ENCODE measurements at regions not wholly inside any gene's neighbourhood (a gene's known extent, or its start where the extent isn't known, plus 50 kb on each side); places are given as distances from the start of the nearest gene placed in this dataset.

DNA sequence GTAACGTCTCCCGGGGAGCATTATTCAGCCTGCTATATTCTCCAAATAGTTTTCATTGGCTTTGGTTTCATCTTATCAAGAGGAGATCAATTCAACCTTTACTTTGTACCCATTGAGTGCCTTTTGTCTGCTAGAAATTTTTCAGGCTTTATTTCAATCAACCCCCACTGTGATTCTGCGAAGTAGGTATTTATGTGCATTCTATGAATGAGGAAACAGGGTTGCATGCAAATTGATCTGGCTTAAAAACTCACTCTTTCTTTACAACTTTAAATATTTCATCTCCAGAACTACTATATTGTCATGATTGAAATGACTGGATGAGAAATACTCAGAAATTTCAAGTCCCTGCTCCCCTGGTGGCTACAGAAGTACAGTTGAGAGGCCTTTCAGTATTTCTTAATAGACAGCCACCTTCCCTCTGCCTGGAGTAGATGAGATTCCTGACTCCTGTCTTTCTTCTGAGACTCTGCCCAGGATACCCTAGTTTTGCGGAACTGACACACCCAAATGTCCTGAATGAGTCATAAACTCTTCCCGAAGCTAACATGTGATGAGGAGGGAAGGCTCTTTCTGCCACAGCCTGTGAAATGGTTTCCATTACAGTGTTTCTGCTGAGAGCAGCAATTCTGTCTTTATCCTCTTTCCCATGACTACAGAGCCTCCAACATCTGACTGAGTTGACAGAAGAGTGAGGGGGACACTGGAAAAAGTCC is 52.6 kb upstream of the TNC start:
- TF ChIP-seq, protein P1, sequence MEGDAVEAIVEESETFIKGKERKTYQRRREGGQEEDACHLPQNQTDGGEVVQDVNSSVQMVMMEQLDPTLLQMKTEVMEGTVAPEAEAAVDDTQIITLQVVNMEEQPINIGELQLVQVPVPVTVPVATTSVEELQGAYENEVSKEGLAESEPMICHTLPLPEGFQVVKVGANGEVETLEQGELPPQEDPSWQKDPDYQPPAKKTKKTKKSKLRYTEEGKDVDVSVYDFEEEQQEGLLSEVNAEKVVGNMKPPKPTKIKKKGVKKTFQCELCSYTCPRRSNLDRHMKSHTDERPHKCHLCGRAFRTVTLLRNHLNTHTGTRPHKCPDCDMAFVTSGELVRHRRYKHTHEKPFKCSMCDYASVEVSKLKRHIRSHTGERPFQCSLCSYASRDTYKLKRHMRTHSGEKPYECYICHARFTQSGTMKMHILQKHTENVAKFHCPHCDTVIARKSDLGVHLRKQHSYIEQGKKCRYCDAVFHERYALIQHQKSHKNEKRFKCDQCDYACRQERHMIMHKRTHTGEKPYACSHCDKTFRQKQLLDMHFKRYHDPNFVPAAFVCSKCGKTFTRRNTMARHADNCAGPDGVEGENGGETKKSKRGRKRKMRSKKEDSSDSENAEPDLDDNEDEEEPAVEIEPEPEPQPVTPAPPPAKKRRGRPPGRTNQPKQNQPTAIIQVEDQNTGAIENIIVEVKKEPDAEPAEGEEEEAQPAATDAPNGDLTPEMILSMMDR (IDR thresholded peaks at IDR 0.05): no peak
- TF ChIP-seq, protein P2, sequence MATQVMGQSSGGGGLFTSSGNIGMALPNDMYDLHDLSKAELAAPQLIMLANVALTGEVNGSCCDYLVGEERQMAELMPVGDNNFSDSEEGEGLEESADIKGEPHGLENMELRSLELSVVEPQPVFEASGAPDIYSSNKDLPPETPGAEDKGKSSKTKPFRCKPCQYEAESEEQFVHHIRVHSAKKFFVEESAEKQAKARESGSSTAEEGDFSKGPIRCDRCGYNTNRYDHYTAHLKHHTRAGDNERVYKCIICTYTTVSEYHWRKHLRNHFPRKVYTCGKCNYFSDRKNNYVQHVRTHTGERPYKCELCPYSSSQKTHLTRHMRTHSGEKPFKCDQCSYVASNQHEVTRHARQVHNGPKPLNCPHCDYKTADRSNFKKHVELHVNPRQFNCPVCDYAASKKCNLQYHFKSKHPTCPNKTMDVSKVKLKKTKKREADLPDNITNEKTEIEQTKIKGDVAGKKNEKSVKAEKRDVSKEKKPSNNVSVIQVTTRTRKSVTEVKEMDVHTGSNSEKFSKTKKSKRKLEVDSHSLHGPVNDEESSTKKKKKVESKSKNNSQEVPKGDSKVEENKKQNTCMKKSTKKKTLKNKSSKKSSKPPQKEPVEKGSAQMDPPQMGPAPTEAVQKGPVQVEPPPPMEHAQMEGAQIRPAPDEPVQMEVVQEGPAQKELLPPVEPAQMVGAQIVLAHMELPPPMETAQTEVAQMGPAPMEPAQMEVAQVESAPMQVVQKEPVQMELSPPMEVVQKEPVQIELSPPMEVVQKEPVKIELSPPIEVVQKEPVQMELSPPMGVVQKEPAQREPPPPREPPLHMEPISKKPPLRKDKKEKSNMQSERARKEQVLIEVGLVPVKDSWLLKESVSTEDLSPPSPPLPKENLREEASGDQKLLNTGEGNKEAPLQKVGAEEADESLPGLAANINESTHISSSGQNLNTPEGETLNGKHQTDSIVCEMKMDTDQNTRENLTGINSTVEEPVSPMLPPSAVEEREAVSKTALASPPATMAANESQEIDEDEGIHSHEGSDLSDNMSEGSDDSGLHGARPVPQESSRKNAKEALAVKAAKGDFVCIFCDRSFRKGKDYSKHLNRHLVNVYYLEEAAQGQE (IDR thresholded peaks at IDR 0.05; ENCODE audit: insufficient read depth in 1 of 2, low read depth in 2 of 2, low read length in 1 of 2): no peak
- no peak for TF ChIP-seq SIN3A (IDR thresholded peaks at IDR 0.05; ENCODE audit: borderline replicate concordance, insufficient read depth, low read depth, low read length)
- TF ChIP-seq POLR2AphosphoS5 (IDR thresholded peaks at IDR 0.05; ENCODE audit: low read depth, low read length): no peak
